ENCODE measurements at regions not wholly inside any gene's neighbourhood (a gene's known extent, or its start where the extent isn't known, plus 50 kb on each side); places are given as distances from the start of the nearest gene placed in this dataset.
"Not testable (repeated sequence)": the region's sequence is repeated elsewhere in the genome, so short reads cannot be mapped to it uniquely, and the experiment has no call there.

GRCh38 chr12:126228936-126229335 lies 1163.7 kb downstream of the AACS start:
- no peak for DNase-seq (ENCODE audit: low read depth in 2 of 2, low spot score in 1 of 2)

GRCh38 chr12:126232711-126233110 lies 1167.5 kb downstream of the AACS start:
- no peak for DNase-seq (ENCODE audit: low read depth in 2 of 2, low spot score in 1 of 2)

GRCh38 chr12:126233625-126234024 lies 1168.4 kb downstream of the AACS start:
- no peak for DNase-seq (ENCODE audit: low read depth in 2 of 2, low spot score in 1 of 2)

- DNase-seq (ENCODE audit: low read depth in 2 of 2, low spot score in 1 of 2): no peak
Observed at GRCh38 chr12:126243814-126244440, 1178.7 kb downstream of the AACS start.

GRCh38 chr12:126247936-126248335 lies 1182.7 kb downstream of the AACS start:
- no peak for DNase-seq (ENCODE audit: low read depth in 2 of 2, low spot score in 1 of 2)

- no peak for DNase-seq (ENCODE audit: low read depth in 2 of 2, low spot score in 1 of 2)
Observed at GRCh38 chr12:126248871-126249403, 1183.7 kb downstream of the AACS start.

- no peak for DNase-seq (ENCODE audit: low read depth in 2 of 2, low spot score in 1 of 2)
Observed at GRCh38 chr12:126258190-126258589, 1193.0 kb downstream of the AACS start.

- no peak for DNase-seq (ENCODE audit: low read depth in 2 of 2, low spot score in 1 of 2)
Observed at GRCh38 chr12:126262829-126263228, 1197.6 kb downstream of the AACS start.

GRCh38 chr12:126268222-126268621 lies 1203.0 kb downstream of the AACS start:
- no peak for DNase-seq (ENCODE audit: low read depth in 2 of 2, low spot score in 1 of 2)

- no peak for DNase-seq (ENCODE audit: low read depth in 2 of 2, low spot score in 1 of 2)
Observed at GRCh38 chr12:126271159-126271558, 1205.9 kb downstream of the AACS start.

- no peak for DNase-seq (ENCODE audit: low read depth in 2 of 2, low spot score in 1 of 2)
Observed at GRCh38 chr12:126282691-126283090, 1217.5 kb downstream of the AACS start.

- DNase-seq (ENCODE audit: low read depth in 2 of 2, low spot score in 1 of 2): no peak
Observed at GRCh38 chr12:126286203-126286602, 1221.0 kb downstream of the AACS start.

- DNase-seq (ENCODE audit: low read depth in 2 of 2, low spot score in 1 of 2): no peak
Observed at GRCh38 chr12:126290456-126290855, 1225.2 kb downstream of the AACS start.

GRCh38 chr12:126291987-126292386 lies 1226.8 kb downstream of the AACS start:
- not testable (repeated sequence) for DNase-seq (ENCODE audit: low read depth in 2 of 2, low spot score in 1 of 2)

GRCh38 chr12:126295652-126296051 lies 1230.4 kb downstream of the AACS start:
- no peak for DNase-seq (ENCODE audit: low read depth in 2 of 2, low spot score in 1 of 2)

- DNase-seq (ENCODE audit: low read depth in 2 of 2, low spot score in 1 of 2): no peak
Observed at GRCh38 chr12:126309278-126309677, 1244.0 kb downstream of the AACS start.

GRCh38 chr12:126312457-126312856 lies 1247.2 kb downstream of the AACS start:
- DNase-seq (ENCODE audit: low read depth in 2 of 2, low spot score in 1 of 2): no peak

GRCh38 chr12:126316411-126316810 lies 1251.2 kb downstream of the AACS start:
- DNase-seq (ENCODE audit: low read depth in 2 of 2, low spot score in 1 of 2): no peak

GRCh38 chr12:126337556-126338441 lies 1272.6 kb downstream of the AACS start:
- DNase-seq (ENCODE audit: low read depth in 2 of 2, low spot score in 1 of 2): no peak

GRCh38 chr12:126342866-126343265 lies 1277.6 kb downstream of the AACS start:
- DNase-seq (ENCODE audit: low read depth in 2 of 2, low spot score in 1 of 2): no peak

GRCh38 chr12:126343321-126343720 lies 1278.1 kb downstream of the AACS start:
- DNase-seq (ENCODE audit: low read depth in 2 of 2, low spot score in 1 of 2): no peak

- DNase-seq (ENCODE audit: low read depth in 2 of 2, low spot score in 1 of 2): no peak
Observed at GRCh38 chr12:126346087-126346486, 1280.9 kb downstream of the AACS start.
